Heart right ventricle (tissue), 16 donors: ENCODE measurements at regions not wholly inside any gene's neighbourhood (a gene's known extent, or its start where the extent isn't known, plus 50 kb on each side); places are given as distances from the start of the nearest gene placed in this dataset.

ENCODE experiments used
- ATAC-seq, 8 donors: fragments of 200-7000 bp; cut with Tn5 transposase; one replicate each; pipeline ENCODE4 v1.9.1; 2020; ENCODE audit warnings: mild to moderate bottlenecking in 8 of 8, moderate library complexity in 8 of 8, moderate number of reproducible peaks in 1 of 8
- DNase-seq, 2 donors: peaks; one replicate each; pipeline ENCODE4 v3.0.0-alpha.2; 2020
- H3K27ac ChIP-seq, 10 donors: fragments of 200-600 bp; sonication (generic) in 2 of 10; one replicate each; pipeline versions ENCODE4 v1.5.0 to v1.8.0; 2020 to 2022; ENCODE audit warnings: mild to moderate bottlenecking in 3 of 10
- H3K27me3 ChIP-seq, 7 donors: fragments of 200-600 bp; one replicate each; pipeline ENCODE4 v1.8.0; 2021 to 2022; ENCODE audit warnings: mild to moderate bottlenecking in 2 of 7
- H3K36me3 ChIP-seq, 9 donors: fragments of 200-600 bp; sonication (generic) in 1 of 9; one replicate each; pipeline versions ENCODE4 v1.5.0 to v1.8.0; 2020 to 2022; ENCODE audit warnings: mild to moderate bottlenecking in 2 of 9
- H3K4me1 ChIP-seq, 9 donors: fragments of 200-600 bp; sonication (generic) in 1 of 9; one replicate each; pipeline versions ENCODE4 v1.5.0 to v1.8.0; 2020 to 2022; ENCODE audit warnings: mild to moderate bottlenecking in 4 of 9
- H3K4me3 ChIP-seq, 10 donors: fragments of 200-600 bp; sonication (generic) in 2 of 10; one replicate each; pipeline versions ENCODE4 v1.5.0 to v1.8.0; 2020 to 2022; ENCODE audit warnings: mild to moderate bottlenecking in 7 of 10, moderate library complexity in 2 of 10
- H3K9me3 ChIP-seq, 11 donors: fragments of 200-600 bp in 10 of 11; sonication (generic) in 2 of 11; one replicate each; pipeline versions ENCODE4 v1.5.0 to v1.8.0; 2013 to 2022; ENCODE audit warnings: mild to moderate bottlenecking in 2 of 11, control low read depth in 1 of 11, moderate library complexity in 1 of 11
- WGBS, 2 donors: extraction: QIAGEN DNeasy Blood & Tissue Kit; methylation state at CpG; one replicate each; pipeline ENCODE4 v1.1.7; 2013; ENCODE audit warnings: inconsistent platforms in 1 of 2; 5-methylcytosine and 5-hydroxymethylcytosine counted together
- intact Hi-C, 10 donors: fragments of 100-400 bp; cut with DNase I; formaldehyde crosslinking; loops; one replicate each; pipeline versions ENCODE4 v1.11.1 to v1.14.2; 2022
- TF ChIP-seq, protein P1 (sequence below), 9 donors: fragments of 200-600 bp; sonication (generic) in 2 of 9; IDR thresholded peaks; one replicate each; pipeline versions ENCODE4 v1.5.0 to v1.8.0; 2021 to 2022; ENCODE audit warnings: antibody characterized with exemption in 9 of 9, mild to moderate bottlenecking in 5 of 9, moderate library complexity in 1 of 9
- donor health status: Arrhythmogenic right ventricular cardiomyopathy.
- donor health status: ischemic (EF 13 %, LVEDD 7.1; RV severe dilation, severe dysfunction).
- donor health status: healthy with polysubstance abuse.
- donor health status: DM: no; HTN: yes; CAD: no.
- donor health status: DM: no; HTN: no; CAD: no.
- donor health status: ischemic (EF 25% LVEDD 6.9; RV normal size, moderate dysfunction).
- donor health status: ischemic (EF 25% LVEDD 5.7; RV mildly dilated, moderate dysfunction).
- donor health status: healthy.
- donor health status: DM: yes; HTN: yes; CAD: no.
- donor health status: Ischemic cardiomyopathy.
- donor health status: ischemic (EF 35%, LVEDD 5.7; RV mildly dilated, moderate dysfunction).
- donor health status: nonischemic (EF 11% LVEDD 7.7; RV severe dilation, severe dysfunction).
- donor health status: DM: yes; HTN: yes; CAD: no.
- donor health status: PGD.
- donor health status: ischemic (EF 29% LVEDD 5.4; RV normal size, mild dysfunction).
- donor health status: nonischemic (EF 23%, LVEDD 6.1; RV moderate dilation, normal function).

DNA sequence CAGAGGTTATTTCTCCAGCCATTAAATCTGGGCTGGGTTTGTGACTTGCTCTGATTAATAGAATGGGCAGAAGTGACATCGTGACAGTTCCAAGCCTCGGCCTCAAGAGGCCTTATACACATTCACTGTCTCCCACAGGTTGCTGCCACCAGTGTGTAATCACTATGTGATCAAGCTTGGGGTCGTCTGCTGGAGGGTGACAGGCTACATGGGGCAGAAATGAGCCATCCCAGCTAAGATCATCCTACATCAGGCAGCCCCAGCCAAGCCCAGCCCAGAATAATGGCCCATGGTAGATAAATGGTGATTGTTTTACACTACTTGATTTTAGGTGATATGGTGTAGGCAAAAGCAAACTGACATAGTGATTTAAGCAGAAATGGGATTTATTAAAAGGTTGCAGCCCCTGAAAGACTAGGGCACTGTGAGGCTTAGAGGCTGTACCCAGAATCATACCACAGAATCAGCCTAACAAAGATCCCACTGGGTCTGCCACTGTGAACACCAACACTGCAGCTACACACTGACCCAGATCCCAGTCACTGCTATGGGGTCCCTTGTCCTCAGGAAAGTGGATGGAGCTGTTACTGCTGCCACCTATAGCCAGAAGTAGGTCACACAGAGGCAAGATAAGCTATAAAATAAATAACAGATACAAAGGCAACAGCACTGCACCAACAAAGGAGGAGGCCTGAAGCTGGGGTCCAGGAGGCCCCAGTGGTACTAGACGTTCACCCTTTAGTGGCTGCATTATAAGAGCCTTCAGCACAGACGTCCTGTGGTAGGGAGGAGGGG is 159.6 kb upstream of the RBPJ start:
- no peaks in the 10 kb centered on the region for H3K27me3 ChIP-seq
- intact Hi-C loops = no loop called here

DNA sequence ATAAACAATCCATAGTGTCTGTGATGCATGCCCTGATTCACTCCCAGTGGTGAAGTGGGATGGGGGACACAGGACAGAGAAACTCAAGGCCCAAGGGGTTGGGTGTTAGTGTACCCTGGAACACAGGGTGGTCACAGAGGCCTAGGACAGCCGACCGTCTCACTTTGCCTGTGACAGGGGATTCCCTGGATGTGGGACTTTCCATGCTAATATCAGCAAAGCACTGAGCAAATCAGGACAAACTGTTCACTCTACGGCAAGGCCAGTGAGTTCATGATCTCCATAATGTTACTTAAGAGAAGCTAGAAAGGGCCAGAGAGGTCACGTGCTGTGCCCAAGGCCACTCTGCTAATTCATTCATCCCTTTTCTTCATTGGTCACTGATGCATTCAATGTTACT is 158.7 kb upstream of the RBPJ start:
- Histone ChIP-seq H3K4me1 (peaks cover 0 to 18% (median 0%) of the 10 kb centered on the region in 9 donors), H3K9me3 (no peaks in the 10 kb centered on the region), H3K4me3 (no peak overlapping the region), H3K27me3 (no peaks in the 10 kb centered on the region), H3K36me3 (no peaks in the 10 kb centered on the region), H3K27ac (peak overlapping the region in 1 of 10 donors; percentile 68)
- TF ChIP-seq, protein P1, sequence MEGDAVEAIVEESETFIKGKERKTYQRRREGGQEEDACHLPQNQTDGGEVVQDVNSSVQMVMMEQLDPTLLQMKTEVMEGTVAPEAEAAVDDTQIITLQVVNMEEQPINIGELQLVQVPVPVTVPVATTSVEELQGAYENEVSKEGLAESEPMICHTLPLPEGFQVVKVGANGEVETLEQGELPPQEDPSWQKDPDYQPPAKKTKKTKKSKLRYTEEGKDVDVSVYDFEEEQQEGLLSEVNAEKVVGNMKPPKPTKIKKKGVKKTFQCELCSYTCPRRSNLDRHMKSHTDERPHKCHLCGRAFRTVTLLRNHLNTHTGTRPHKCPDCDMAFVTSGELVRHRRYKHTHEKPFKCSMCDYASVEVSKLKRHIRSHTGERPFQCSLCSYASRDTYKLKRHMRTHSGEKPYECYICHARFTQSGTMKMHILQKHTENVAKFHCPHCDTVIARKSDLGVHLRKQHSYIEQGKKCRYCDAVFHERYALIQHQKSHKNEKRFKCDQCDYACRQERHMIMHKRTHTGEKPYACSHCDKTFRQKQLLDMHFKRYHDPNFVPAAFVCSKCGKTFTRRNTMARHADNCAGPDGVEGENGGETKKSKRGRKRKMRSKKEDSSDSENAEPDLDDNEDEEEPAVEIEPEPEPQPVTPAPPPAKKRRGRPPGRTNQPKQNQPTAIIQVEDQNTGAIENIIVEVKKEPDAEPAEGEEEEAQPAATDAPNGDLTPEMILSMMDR (IDR thresholded peaks at IDR 0.05) = no peak
- WGBS, 2 donors = 67 to 97% methylated on average over 4 of the region's 4 CpGs
- intact Hi-C loops = no loop called here
- DNase-seq (no peak), ATAC-seq (peak in 1 of 8 donors; percentile 20)

More for the DNA sequence above, 159.6 kb upstream of the RBPJ start:
- WGBS, 2 donors = 76% methylated on average over 5 of the region's 5 CpGs
- Histone ChIP-seq H3K4me1 (peaks cover 0 to 18% (median 0%) of the 10 kb centered on the region in 9 donors), H3K4me3 (no peak overlapping the region), H3K27ac (peak overlapping the region in 1 of 10 donors; percentile 34), H3K36me3 (no peaks in the 10 kb centered on the region), H3K9me3 (no peaks in the 10 kb centered on the region)
- no peak for ATAC-seq
- DNase-seq = no peak
- TF ChIP-seq, protein P1 (IDR thresholded peaks at IDR 0.05) = peak in 1 of 9 donors; percentile 11

DNA sequence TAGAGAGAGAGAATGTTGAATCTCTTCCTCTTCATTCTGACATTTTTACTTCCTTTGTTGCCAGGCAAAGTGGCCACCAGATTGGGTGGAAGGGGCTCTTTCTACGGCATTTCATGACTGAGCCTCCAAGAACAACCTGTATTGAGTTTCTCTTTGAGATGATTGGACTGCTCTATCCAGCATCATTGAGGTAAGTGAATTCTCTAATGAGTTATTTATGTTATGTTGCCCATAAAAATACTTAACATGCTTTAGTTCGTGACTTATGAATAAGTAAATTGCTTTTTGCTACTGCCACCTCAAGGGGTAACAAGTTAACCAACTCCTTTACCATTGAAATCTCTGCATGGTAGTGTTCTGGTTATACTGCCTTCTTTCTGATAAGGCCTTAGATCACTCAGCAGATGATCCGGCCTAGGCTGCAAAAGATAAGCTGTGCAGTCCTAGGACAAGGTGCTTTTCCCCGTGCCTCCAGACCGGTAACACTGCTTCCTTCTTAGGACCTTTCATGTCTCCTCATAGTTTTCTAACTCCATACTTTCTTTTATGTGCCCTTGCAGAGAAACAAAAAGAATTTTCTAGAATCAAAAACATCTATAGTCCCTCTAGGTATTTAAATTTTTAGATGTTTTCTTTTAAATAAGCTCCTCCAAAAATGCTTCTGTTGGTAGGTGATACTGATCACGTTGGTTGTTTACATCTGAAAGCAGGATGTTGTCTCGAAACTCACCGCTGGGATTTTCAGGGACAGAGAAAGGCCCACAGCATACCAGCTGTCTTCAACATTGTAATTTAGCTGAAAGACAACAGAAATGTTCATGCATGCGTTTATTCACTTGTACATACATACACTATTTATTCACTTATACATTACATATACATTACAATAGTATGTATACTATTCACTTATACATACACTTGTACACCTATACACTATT is 157.1 kb upstream of the RBPJ start:
- Histone ChIP-seq H3K4me1 (peaks cover 0 to 14% (median 0%) of the 10 kb centered on the region in 9 donors), H3K4me3 (peak overlapping the region in 2 of 10 donors; percentile 9 to 34), H3K27ac (peak overlapping the region in 1 of 10 donors; percentile 68), H3K36me3 (no peaks in the 10 kb centered on the region), H3K9me3 (no peaks in the 10 kb centered on the region), H3K27me3 (no peaks in the 10 kb centered on the region)
- intact Hi-C loops = no loop called here
- DNase-seq = no peak
- TF ChIP-seq, protein P1 (IDR thresholded peaks at IDR 0.05) = no peak
- no peak for ATAC-seq
- 67 to 68% methylated on average over 9 of the region's 9 CpGs for WGBS, 2 donors

DNA sequence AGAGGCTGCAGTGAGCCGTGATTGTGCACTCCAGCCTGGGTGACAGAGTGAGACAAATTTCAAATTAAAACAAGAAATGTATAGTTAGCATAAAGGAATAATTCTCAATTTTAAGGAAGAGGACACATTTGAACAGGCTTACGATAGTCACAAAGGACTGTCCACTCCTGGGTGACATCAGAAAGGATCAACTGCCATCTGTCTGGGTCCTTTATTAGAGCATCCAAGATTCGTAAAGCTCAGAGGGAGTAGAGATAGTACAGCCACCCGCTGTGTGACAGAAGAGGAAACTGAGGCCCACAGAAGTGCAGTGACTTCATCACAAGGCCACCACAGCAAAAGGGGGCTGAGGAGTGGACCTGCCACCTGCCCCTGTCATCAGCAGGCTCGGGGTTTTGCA is 149.3 kb upstream of the RBPJ start:
- no peak overlapping the region for H3K27ac ChIP-seq
- H3K36me3 ChIP-seq = no peaks in the 10 kb centered on the region
- H3K4me3 ChIP-seq = no peak overlapping the region
- ATAC-seq (peak in 1 of 8 donors; percentile 9), DNase-seq (no peak)
- peaks cover 0 to 19% (median 6%) of the 10 kb centered on the region in 9 donors for H3K4me1 ChIP-seq
- peaks cover 0 to 49% (median 21%) of the 10 kb centered on the region in 7 donors for H3K27me3 ChIP-seq
- TF ChIP-seq, protein P1 (IDR thresholded peaks at IDR 0.05) = no peak
- WGBS, 2 donors = 82 to 84% methylated on average over 5 of the region's 5 CpGs
- intact Hi-C loops = no loop called here
- H3K9me3 ChIP-seq = no peaks in the 10 kb centered on the region
